ENCODE measurements at regions not wholly inside any gene's neighbourhood (a gene's known extent, or its start where the extent isn't known, plus 50 kb on each side); places are given as distances from the start of the nearest gene placed in this dataset.

DNA sequence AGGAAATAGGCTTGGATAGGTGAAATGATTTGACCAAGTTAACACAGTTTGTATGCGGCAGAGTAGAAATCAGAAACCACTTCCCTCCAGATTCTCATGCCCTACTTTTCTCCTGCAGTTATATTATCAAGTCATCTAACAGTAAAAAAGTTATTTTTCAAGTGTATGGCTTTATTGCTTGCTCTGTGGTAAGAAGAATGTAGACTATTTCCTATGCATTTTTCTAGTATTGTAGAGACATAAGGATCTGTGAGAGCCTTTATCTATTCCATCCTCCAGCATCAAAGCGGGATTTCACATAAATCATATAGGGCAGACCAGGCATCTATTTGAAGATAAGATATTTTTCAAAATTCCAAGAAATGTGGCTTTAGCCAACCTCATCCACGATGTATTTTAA is 208.5 kb downstream of the TTLL7 start:
- H3K4me3 ChIP-seq (ENCODE audit: low read depth, low read length): no peak overlapping the region
- TF ChIP-seq, protein P1, sequence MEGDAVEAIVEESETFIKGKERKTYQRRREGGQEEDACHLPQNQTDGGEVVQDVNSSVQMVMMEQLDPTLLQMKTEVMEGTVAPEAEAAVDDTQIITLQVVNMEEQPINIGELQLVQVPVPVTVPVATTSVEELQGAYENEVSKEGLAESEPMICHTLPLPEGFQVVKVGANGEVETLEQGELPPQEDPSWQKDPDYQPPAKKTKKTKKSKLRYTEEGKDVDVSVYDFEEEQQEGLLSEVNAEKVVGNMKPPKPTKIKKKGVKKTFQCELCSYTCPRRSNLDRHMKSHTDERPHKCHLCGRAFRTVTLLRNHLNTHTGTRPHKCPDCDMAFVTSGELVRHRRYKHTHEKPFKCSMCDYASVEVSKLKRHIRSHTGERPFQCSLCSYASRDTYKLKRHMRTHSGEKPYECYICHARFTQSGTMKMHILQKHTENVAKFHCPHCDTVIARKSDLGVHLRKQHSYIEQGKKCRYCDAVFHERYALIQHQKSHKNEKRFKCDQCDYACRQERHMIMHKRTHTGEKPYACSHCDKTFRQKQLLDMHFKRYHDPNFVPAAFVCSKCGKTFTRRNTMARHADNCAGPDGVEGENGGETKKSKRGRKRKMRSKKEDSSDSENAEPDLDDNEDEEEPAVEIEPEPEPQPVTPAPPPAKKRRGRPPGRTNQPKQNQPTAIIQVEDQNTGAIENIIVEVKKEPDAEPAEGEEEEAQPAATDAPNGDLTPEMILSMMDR (conservative IDR thresholded peaks at IDR 0.05; ENCODE audit: low read depth, low read length): no peak
- DNase-seq (ENCODE audit: low read depth): no peak

DNA sequence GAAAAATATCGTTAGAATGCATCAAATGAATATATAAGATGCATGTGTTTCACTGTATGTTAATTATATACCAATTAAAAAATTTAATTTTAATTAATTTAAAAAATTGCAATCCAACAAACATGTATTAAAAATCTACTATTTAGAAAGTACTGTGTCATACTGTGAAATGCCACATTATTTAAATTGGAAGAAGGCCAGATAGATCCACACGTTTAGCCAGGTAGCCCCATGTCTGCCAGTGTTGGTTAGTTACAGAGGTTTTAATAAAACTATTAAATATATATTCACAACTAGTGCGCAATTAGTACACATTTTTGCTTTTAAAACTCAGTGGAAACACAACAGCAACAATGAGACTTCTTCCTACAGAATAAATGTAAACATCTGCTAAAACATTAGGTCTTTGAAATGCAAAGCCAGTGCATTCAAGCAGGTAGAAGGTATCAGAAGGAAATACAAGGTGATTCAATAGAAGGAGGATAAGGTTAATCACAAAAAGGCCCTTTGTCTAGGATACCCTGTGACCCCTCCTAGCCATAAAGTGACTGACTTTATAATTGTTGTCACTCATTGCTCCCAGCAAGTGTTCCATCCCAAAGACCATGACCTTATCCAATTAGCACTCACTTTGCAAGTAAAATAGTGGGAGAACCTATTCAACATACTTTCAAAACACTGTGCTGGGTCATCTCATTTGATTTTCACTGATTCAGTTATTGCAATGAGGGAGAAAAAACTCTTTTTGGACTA is 211.5 kb downstream of the TTLL7 start:
- TF ChIP-seq, protein P1 (conservative IDR thresholded peaks at IDR 0.05; ENCODE audit: low read depth, low read length): no peak
- no peak for DNase-seq (ENCODE audit: low read depth)
- no peak overlapping the region for H3K4me3 ChIP-seq (ENCODE audit: low read depth, low read length)

DNA sequence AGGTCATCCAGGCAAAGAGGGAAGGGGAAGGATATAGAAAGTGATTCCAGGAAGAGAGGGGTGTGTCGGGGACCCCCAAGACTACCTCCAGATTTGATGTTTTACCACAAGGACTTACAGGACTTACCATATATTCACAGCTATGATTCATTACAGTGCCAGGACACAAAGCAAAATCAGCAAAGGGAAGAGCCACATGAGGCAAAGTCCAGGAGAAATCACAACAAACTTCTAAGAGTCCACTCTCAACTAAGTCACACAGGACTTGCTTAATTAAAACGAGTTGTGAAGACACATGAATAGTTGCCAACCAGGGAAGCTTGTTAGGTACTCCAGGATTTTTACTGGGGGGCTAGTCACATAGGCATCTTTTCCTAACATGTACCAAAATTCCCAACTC is 217.3 kb downstream of the TTLL7 start:
- H3K4me3 ChIP-seq (ENCODE audit: low read depth, low read length): no peak overlapping the region
- TF ChIP-seq, protein P1 (conservative IDR thresholded peaks at IDR 0.05; ENCODE audit: low read depth, low read length): no peak
- DNase-seq (ENCODE audit: low read depth): no peak

DNA sequence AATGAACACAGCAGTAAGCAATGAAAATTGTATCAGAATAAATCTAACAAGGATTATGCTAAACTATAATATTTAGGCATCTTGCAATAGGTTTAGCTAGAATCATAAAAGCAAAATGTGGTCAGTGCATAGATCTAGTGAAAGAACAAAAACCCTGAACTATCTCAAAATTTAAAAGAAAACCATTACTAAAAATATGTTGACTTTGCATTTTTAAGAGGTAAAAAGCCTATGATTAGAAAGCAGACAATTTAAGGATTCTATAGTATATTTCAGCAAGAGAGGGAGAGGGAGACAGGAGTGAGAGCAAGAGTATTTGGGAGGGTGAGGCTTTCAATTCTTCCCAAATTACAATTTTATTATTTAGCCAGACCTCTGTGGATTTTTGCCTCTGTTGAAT is 219.4 kb downstream of the TTLL7 start:
- no peak for DNase-seq (ENCODE audit: low read depth)
- TF ChIP-seq, protein P1 (conservative IDR thresholded peaks at IDR 0.05; ENCODE audit: low read depth, low read length): no peak
- H3K4me3 ChIP-seq (ENCODE audit: low read depth, low read length): no peak overlapping the region

DNA sequence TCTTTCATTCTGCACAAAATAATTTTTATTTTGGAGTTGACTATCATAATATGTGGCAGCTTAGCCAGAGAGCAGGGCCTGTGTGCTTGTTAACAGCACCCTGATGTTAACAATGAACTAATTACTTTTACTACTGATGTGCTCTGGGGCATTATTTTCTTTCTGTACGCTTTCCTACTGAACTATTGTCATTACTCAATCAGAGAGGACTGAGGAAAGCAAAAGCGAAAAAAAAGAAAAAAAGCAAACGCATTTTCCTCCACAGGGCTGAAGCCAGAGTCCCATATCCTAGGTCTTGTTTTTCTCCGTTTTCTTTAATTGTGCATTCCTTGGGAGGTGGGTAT is 221.2 kb downstream of the TTLL7 start:
- TF ChIP-seq, protein P1 (conservative IDR thresholded peaks at IDR 0.05; ENCODE audit: low read depth, low read length): no peak
- no peak overlapping the region for H3K4me3 ChIP-seq (ENCODE audit: low read depth, low read length)
- DNase-seq (ENCODE audit: low read depth): no peak

DNA sequence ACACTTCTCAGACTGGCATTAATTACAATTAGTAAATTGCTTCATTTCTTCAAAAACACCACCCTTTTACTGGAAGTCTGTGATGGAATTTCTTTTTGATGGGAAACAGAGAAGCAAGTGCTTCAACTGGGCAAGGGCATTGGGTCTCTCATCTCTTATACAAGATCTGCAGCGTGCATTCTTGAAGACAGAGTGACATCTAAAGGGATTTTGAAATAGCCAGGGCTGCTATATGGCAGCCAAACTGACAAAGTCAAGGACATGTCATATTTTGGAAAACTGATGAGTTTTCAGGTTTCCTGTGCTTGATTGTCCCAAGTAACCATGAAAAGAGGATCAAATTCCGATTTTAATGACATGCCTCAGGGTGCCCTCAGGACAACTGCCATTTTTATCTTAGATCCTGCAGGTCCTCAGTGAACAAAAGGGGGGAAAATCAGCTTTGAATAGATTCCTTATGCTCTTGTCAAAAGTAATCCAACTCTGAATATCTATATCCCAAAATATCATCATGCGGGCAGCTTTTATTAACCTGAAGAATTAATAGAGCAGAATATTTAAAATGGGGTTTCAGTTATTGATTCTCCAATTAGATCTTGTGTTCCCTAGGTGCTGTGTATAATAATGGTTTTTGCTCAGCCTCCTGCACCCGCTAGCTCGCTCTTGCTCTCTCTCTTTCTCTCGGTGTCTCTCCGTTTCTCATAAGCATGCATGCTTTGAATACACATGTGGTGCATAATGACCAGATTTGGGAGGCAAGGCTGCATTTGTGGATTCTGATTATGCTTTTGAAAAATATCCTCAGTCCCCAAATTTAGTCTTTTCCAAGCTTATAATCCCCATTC is 221.8 kb downstream of the TTLL7 start:
- TF ChIP-seq, protein P1 (conservative IDR thresholded peaks at IDR 0.05; ENCODE audit: low read depth, low read length): no peak
- H3K4me3 ChIP-seq (ENCODE audit: low read depth, low read length): no peak overlapping the region
- DNase-seq (ENCODE audit: low read depth): no peak

All from epithelial cell of proximal tubule (primary cell).